ENCODE measurements at regions not wholly inside any gene's neighbourhood (a gene's known extent, or its start where the extent isn't known, plus 50 kb on each side); places are given as distances from the start of the nearest gene placed in this dataset.
A peak's percentile ranks its signal among the peaks of the same experiment; 100 is the strongest.
"Not testable (repeated sequence)": the region's sequence is repeated elsewhere in the genome, so short reads cannot be mapped to it uniquely, and the experiment has no call there.

- no peak for DNase-seq (ENCODE audit: low read depth)
- TF ChIP-seq CTCF (IDR thresholded peaks at IDR 0.05; ENCODE audit: low read depth, low read length, missing control alignments) = no peak
- no peak overlapping the region for H3K4me3 ChIP-seq (ENCODE audit: low read depth, low read length)
- in situ Hi-C loops (cut with HindIII; ENCODE audit: low sequenced_read_pairs) = no loop called here
Measured at GRCh38 chr11:34724973-34725372, 104.1 kb downstream of the EHF start.

GRCh38 chr11:34721646-34722045, 100.8 kb downstream of the EHF start:
- in situ Hi-C loops (cut with HindIII; ENCODE audit: low sequenced_read_pairs) = no loop called here
- no peak overlapping the region for H3K4me3 ChIP-seq (ENCODE audit: low read depth, low read length)
- no peak for TF ChIP-seq CTCF (IDR thresholded peaks at IDR 0.05; ENCODE audit: low read depth, low read length, missing control alignments)
- DNase-seq (ENCODE audit: low read depth) = peak; percentile 29

GRCh38 chr11:34719303-34719848, 98.5 kb downstream of the EHF start:
- DNase-seq (ENCODE audit: low read depth) = no peak
- TF ChIP-seq CTCF (IDR thresholded peaks at IDR 0.05; ENCODE audit: low read depth, low read length, missing control alignments) = no peak
- no peak overlapping the region for H3K4me3 ChIP-seq (ENCODE audit: low read depth, low read length)
- in situ Hi-C loops (cut with HindIII; ENCODE audit: low sequenced_read_pairs) = no loop called here

- not testable (repeated sequence) for DNase-seq (ENCODE audit: low read depth); H3K4me3 ChIP-seq (ENCODE audit: low read depth, low read length)
- in situ Hi-C loops (cut with HindIII; ENCODE audit: low sequenced_read_pairs) = loop anchor here (5.0 kb wide), 1 partner anchor 41 kb away; no protein-coding TSS in a partner anchor
Measured at GRCh38 chr11:34713631-34714030, 92.7 kb downstream of the EHF start.
